K562 (cell line): ENCODE measurements at regions not wholly inside any gene's neighbourhood (a gene's known extent, or its start where the extent isn't known, plus 50 kb on each side); places are given as distances from the start of the nearest gene placed in this dataset.

Experiments
- ATAC-seq: fragments of 200-7000 bp; cut with Tn5 transposase; 3 replicates; pipeline ENCODE4 v1.9.1; 2020; ENCODE audit warnings: moderate library complexity
- BruUV-seq: library from RNA; stranded (reverse); fragments of 400-500 nt; replicated peaks from 2 replicates; lab custom pipeline; 2021; lab: Mats Ljungman, UMichigan
- CTCF ChIA-PET: fragments of 300-600 bp; formaldehyde crosslinking; extraction: SDS; loops from one replicate; lab custom pipeline; 2021; ENCODE audit warnings: low intra/inter-chr PET ratio; lab: Yijun Ruan, JAX
- POLR2A ChIA-PET: fragments of 300-600, 350-650 bp; sonication (Branson Sonifier 250); formaldehyde crosslinking; extraction: SDS; loops from one replicate; lab custom pipeline; 2021; ENCODE audit warnings: antibody characterized with exemption, inconsistent platforms; lab: Yijun Ruan, JAX
- DNase-seq, 4 experiments: peaks; one replicate each; pipeline versions ENCODE4 v3.0.0 to v3.0.0-alpha.2; 2011 to 2018; ENCODE audit warnings: low spot score in 3 of 4, mixed read lengths in 3 of 4; ENCODE audit errors: extremely low read depth in 1 of 4
- FAIRE-seq: peaks from 2 replicates; lab custom pipeline; 2011; peaks lifted over from hg19 to GRCh38; lab: Jason Lieb, UNC
- H2AFZ ChIP-seq: 2 replicates; pipeline ENCODE4 v1.6.0; 2011; ENCODE audit warnings: low read depth, low read length, control low read depth, inconsistent platforms
- H3K27ac ChIP-seq: fragments of 200-600 bp; 3 replicates; pipeline ENCODE4 v1.8.0; 2011; ENCODE audit warnings: low read depth, mild to moderate bottlenecking, control low read depth, inconsistent platforms, low read length, moderate library complexity, mixed read lengths; ENCODE audit errors: extremely low read depth
- H3K27me3 ChIP-seq, 2 experiments: fragments of 300-600 bp in 1 of 2; 2 replicates in 1 of 2; 3 replicates in 1 of 2; pipeline versions ENCODE4 v1.6.0 to v1.8.0; 2011; ENCODE audit warnings: inconsistent platforms in 2 of 2, low read length in 2 of 2, mild to moderate bottlenecking in 1 of 2, mixed read lengths in 1 of 2, moderate library complexity in 1 of 2; ENCODE audit not compliant: control insufficient read depth in 2 of 2, insufficient read depth in 2 of 2
- H3K36me3 ChIP-seq: fragments of 300-600 bp; 3 replicates; pipeline ENCODE4 v1.8.0; 2011; ENCODE audit warnings: mild to moderate bottlenecking, low read length, inconsistent platforms; ENCODE audit not compliant: control insufficient read depth, insufficient read depth
- H3K4me1 ChIP-seq, 2 experiments: fragments of 200-600 bp in 1 of 2; replicated peaks in 1 of 2; 2 replicates in 1 of 2; 3 replicates in 1 of 2; pipeline versions ENCODE4 v1.5.1 to v1.8.0; 2011; ENCODE audit warnings: inconsistent platforms in 2 of 2, low read length in 2 of 2, mild to moderate bottlenecking in 1 of 2, mixed read lengths in 1 of 2, moderate library complexity in 1 of 2; ENCODE audit not compliant: control insufficient read depth in 2 of 2, insufficient read depth in 2 of 2
- H3K4me2 ChIP-seq: 2 replicates; pipeline ENCODE4 v1.6.1; 2011; ENCODE audit warnings: low read length, control low read depth, inconsistent platforms, mixed read lengths; ENCODE audit not compliant: insufficient read depth
- H3K4me3 ChIP-seq: fragments of 200-600 bp; sonication (generic), shearing (Covaris generic); 2 replicates; pipeline ENCODE4 v1.5.1; 2016; ENCODE audit warnings: control low read depth, inconsistent platforms
- H3K79me2 ChIP-seq: fragments of 200-600 bp; 3 replicates; pipeline ENCODE4 v1.8.0; 2011; ENCODE audit warnings: low read length, inconsistent platforms; ENCODE audit not compliant: control insufficient read depth, insufficient read depth
- H3K9ac ChIP-seq, 2 experiments: 2 replicates each; pipeline versions ENCODE4 v1.6.0 to v1.6.1; 2011; ENCODE audit warnings: low read depth in 2 of 2, low read length in 2 of 2, control low read depth in 1 of 2, inconsistent platforms in 1 of 2, mild to moderate bottlenecking in 1 of 2, mixed read lengths in 1 of 2; ENCODE audit not compliant: insufficient read depth in 1 of 2
- H3K9me1 ChIP-seq: one replicate; pipeline ENCODE4 v1.6.0; 2011; ENCODE audit warnings: inconsistent platforms, mild to moderate bottlenecking, low read length, moderate library complexity; ENCODE audit not compliant: control insufficient read depth, insufficient read depth
- H3K9me3 ChIP-seq: replicated peaks from 2 replicates; pipeline ENCODE4 v1.5.1; 2011; ENCODE audit warnings: low read depth, low read length, inconsistent platforms; ENCODE audit not compliant: control insufficient read depth, insufficient read depth
- H4K20me1 ChIP-seq: replicated peaks from 2 replicates; pipeline ENCODE4 v1.6.1; 2011; ENCODE audit warnings: low read length, inconsistent platforms, mixed read lengths; ENCODE audit not compliant: control insufficient read depth, insufficient read depth
- COPS2 ChIP-seq: fragments of 450-650 bp; conservative IDR thresholded peaks from 2 replicates; pipeline ENCODE4 v1.6.1; 2016; ENCODE audit warnings: mild to moderate bottlenecking, moderate library complexity
- DACH1 ChIP-seq: fragments of 450-650 bp; IDR thresholded peaks from 2 replicates; pipeline ENCODE4 v1.6.1; 2018; ENCODE audit not compliant: partially characterized antibody
- E2F1 ChIP-seq: sonication (generic); formaldehyde crosslinking; IDR thresholded peaks from 2 replicates; pipeline ENCODE4 v1.8.1; 2023; ENCODE audit warnings: mild to moderate bottlenecking, missing genetic modification reagents, moderate library complexity
- HIVEP1 ChIP-seq: fragments of 250-450 bp; sonication (Bioruptor Pico); IDR thresholded peaks from 2 replicates; pipeline ENCODE4 v1.4.0; 2020; ENCODE audit warnings: mild to moderate bottlenecking
- HMGN3 ChIP-seq: IDR thresholded peaks from 2 replicates; pipeline ENCODE4 v1.6.1; 2011; ENCODE audit warnings: borderline replicate concordance, low read depth, mild to moderate bottlenecking, mixed read lengths, low read length; ENCODE audit not compliant: insufficient read length; ENCODE audit errors: extremely low read depth
- MAFF ChIP-seq: IDR thresholded peaks from 2 replicates; pipeline ENCODE4 v1.6.1; 2012; ENCODE audit warnings: low read length, improper control_type of control experiment
- SMARCA4 ChIP-seq: fragments of 450-650 bp; IDR thresholded peaks from 2 replicates; pipeline ENCODE4 v1.6.1; 2016
- ZNF274 ChIP-seq: IDR thresholded peaks from 2 replicates; pipeline ENCODE4 v1.6.1; 2011; ENCODE audit warnings: low read depth, mild to moderate bottlenecking, low read length, moderate library complexity, borderline replicate concordance
- ZNF311 ChIP-seq: fragments of 250-450 bp; sonication (Bioruptor Pico); IDR thresholded peaks from 2 replicates; pipeline ENCODE4 v1.4.0; 2020; ENCODE audit warnings: mild to moderate bottlenecking, moderate library complexity
- WGBS: fragments of 100-300 bp; shearing (Covaris generic); methylation state at CpG from one replicate; pipeline ENCODE4 v1.1.6; 2016; ENCODE audit warnings: low coverage, mixed read lengths; ENCODE audit not compliant: insufficient coverage; ENCODE audit errors: missing lambda C conversion rate; 5-methylcytosine and 5-hydroxymethylcytosine counted together
- in situ Hi-C: fragments of 300-500 bp; cut with MboI; formaldehyde crosslinking; loops from 4 replicates; pipeline ENCODE4 v1.15.0; 2018; ENCODE audit warnings: inconsistent platforms, mixed read lengths
- intact Hi-C: fragments of 100-400 bp; cut with micrococcal nuclease; formaldehyde crosslinking; loops from 2 replicates; pipeline ENCODE4 v1.14.2; 2022
- TF ChIP-seq, protein P1 (sequence below), 2 experiments: fragments of 450-650 bp; conservative IDR thresholded peaks; 2 replicates each; pipeline ENCODE4 v1.6.1; 2017; ENCODE audit warnings: mild to moderate bottlenecking in 2 of 2, moderate library complexity in 2 of 2
- TF ChIP-seq, protein P2 (sequence below): IDR thresholded peaks from 2 replicates; pipeline ENCODE4 v1.6.1; 2011; ENCODE audit warnings: borderline replicate concordance, low read depth, mild to moderate bottlenecking, moderate library complexity, low read length; ENCODE audit not compliant: insufficient read depth, poor library complexity, severe bottlenecking
- TF ChIP-seq, protein P3 (sequence below): fragments of 200-800 bp; sonication (Bioruptor generic); IDR thresholded peaks from 2 replicates; pipeline ENCODE4 v1.6.1; 2017; ENCODE audit warnings: missing genetic modification characterization, missing compliant biosample characterization
- TF ChIP-seq, protein P4 (sequence below), 2 experiments: IDR thresholded peaks in 1 of 2; conservative IDR thresholded peaks in 1 of 2; 2 replicates each; pipeline ENCODE4 v1.6.1; 2016; ENCODE audit warnings: low read depth in 2 of 2, mild to moderate bottlenecking in 1 of 2, missing compliant biosample characterization in 1 of 2, missing genetic modification characterization in 1 of 2, moderate library complexity in 1 of 2

DNA sequence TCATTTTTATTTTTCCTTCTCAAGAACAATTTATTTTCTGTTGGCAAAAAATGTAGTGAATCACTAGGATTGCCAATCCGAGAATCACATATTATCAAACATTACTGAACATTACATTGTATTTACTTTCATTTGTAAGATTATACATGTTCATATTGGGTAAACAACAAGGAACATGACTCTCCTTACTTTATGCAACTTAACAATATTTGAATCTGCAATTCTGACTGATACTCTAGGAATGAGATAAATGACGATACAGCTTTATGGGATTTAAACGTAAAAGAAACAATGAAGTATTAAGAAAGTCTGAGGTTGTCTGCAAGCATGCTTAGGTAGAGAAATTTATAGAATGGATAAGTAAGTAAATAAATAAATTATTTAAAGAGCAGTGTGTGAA lies 2302.9 kb downstream of the MAT2B start:
- no peak overlapping the region for H2AFZ ChIP-seq
- POLR2A ChIA-PET = no interaction called here
- H3K9ac ChIP-seq = no peak overlapping the region
- DNase-seq (no peak), FAIRE-seq (no peak), ATAC-seq (no peak)
- 3% methylated on average over 3 of the region's 3 CpGs for WGBS
- no peak overlapping the region for H3K4me3 ChIP-seq
- no peaks in the 10 kb centered on the region for H3K9me1 ChIP-seq
- no peaks in the 10 kb centered on the region for H3K79me2 ChIP-seq
- no peaks in the 10 kb centered on the region for H4K20me1 ChIP-seq
- no peaks in the 10 kb centered on the region for H3K27me3 ChIP-seq
- CTCF ChIA-PET = no interaction called here
- BruUV-seq = no TSS peak
- H3K36me3 ChIP-seq = no peaks in the 10 kb centered on the region
- H3K27ac ChIP-seq = no peak overlapping the region
- no peak overlapping the region for H3K4me2 ChIP-seq
- intact Hi-C loops (no loop called here), in situ Hi-C loops (no loop called here)
- H3K9me3 ChIP-seq = peaks cover 2% of the 10 kb centered on the region; the same call in 1 of the 2 replicates
- H3K4me1 ChIP-seq = no peaks in the 10 kb centered on the region
- TF ChIP-seq COPS2 = no peak
- TF ChIP-seq, protein P1, sequence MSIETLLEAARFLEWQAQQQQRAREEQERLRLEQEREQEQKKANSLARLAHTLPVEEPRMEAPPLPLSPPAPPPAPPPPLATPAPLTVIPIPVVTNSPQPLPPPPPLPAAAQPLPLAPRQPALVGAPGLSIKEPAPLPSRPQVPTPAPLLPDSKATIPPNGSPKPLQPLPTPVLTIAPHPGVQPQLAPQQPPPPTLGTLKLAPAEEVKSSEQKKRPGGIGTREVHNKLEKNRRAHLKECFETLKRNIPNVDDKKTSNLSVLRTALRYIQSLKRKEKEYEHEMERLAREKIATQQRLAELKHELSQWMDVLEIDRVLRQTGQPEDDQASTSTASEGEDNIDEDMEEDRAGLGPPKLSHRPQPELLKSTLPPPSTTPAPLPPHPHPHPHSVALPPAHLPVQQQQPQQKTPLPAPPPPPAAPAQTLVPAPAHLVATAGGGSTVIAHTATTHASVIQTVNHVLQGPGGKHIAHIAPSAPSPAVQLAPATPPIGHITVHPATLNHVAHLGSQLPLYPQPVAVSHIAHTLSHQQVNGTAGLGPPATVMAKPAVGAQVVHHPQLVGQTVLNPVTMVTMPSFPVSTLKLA (conservative IDR thresholded peaks at IDR 0.05) = no peak
- no peak for TF ChIP-seq MAFF
- TF ChIP-seq SMARCA4 = no peak
- no peak for TF ChIP-seq HIVEP1
- TF ChIP-seq, protein P2, sequence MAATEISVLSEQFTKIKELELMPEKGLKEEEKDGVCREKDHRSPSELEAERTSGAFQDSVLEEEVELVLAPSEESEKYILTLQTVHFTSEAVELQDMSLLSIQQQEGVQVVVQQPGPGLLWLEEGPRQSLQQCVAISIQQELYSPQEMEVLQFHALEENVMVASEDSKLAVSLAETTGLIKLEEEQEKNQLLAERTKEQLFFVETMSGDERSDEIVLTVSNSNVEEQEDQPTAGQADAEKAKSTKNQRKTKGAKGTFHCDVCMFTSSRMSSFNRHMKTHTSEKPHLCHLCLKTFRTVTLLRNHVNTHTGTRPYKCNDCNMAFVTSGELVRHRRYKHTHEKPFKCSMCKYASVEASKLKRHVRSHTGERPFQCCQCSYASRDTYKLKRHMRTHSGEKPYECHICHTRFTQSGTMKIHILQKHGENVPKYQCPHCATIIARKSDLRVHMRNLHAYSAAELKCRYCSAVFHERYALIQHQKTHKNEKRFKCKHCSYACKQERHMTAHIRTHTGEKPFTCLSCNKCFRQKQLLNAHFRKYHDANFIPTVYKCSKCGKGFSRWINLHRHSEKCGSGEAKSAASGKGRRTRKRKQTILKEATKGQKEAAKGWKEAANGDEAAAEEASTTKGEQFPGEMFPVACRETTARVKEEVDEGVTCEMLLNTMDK = no peak
- TF ChIP-seq, protein P3, sequence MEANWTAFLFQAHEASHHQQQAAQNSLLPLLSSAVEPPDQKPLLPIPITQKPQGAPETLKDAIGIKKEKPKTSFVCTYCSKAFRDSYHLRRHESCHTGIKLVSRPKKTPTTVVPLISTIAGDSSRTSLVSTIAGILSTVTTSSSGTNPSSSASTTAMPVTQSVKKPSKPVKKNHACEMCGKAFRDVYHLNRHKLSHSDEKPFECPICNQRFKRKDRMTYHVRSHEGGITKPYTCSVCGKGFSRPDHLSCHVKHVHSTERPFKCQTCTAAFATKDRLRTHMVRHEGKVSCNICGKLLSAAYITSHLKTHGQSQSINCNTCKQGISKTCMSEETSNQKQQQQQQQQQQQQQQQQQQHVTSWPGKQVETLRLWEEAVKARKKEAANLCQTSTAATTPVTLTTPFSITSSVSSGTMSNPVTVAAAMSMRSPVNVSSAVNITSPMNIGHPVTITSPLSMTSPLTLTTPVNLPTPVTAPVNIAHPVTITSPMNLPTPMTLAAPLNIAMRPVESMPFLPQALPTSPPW = no peak
- TF ChIP-seq ZNF274 = no peak
- TF ChIP-seq, protein P4, sequence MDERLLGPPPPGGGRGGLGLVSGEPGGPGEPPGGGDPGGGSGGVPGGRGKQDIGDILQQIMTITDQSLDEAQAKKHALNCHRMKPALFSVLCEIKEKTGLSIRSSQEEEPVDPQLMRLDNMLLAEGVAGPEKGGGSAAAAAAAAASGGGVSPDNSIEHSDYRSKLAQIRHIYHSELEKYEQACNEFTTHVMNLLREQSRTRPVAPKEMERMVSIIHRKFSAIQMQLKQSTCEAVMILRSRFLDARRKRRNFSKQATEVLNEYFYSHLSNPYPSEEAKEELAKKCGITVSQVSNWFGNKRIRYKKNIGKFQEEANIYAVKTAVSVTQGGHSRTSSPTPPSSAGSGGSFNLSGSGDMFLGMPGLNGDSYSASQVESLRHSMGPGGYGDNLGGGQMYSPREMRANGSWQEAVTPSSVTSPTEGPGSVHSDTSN (CRISPR knock-in tag; IDR thresholded peaks at IDR 0.05; ENCODE audit: low read depth) = no peak
- TF ChIP-seq, protein P4 (tag; conservative IDR thresholded peaks at IDR 0.05; ENCODE audit: low read depth) = no peak
- no peak for TF ChIP-seq HMGN3
- TF ChIP-seq E2F1 (CRISPR knock-in tag) = no peak
- TF ChIP-seq DACH1 = no peak
- TF ChIP-seq ZNF311 (CRISPR knock-in tag) = no peak
